ENCODE measurements at regions not wholly inside any gene's neighbourhood (a gene's known extent, or its start where the extent isn't known, plus 50 kb on each side); places are given as distances from the start of the nearest gene placed in this dataset.

- Histone ChIP-seq H3K4me1 (no peaks in the 10 kb centered on the region), H3K27ac (no peak overlapping the region), H3K36me3 (no peaks in the 10 kb centered on the region), H3K9me3 (no peaks in the 10 kb centered on the region), H3K27me3 (no peaks in the 10 kb centered on the region), H3K4me3 (no peak overlapping the region)
- TF ChIP-seq, protein P1, sequence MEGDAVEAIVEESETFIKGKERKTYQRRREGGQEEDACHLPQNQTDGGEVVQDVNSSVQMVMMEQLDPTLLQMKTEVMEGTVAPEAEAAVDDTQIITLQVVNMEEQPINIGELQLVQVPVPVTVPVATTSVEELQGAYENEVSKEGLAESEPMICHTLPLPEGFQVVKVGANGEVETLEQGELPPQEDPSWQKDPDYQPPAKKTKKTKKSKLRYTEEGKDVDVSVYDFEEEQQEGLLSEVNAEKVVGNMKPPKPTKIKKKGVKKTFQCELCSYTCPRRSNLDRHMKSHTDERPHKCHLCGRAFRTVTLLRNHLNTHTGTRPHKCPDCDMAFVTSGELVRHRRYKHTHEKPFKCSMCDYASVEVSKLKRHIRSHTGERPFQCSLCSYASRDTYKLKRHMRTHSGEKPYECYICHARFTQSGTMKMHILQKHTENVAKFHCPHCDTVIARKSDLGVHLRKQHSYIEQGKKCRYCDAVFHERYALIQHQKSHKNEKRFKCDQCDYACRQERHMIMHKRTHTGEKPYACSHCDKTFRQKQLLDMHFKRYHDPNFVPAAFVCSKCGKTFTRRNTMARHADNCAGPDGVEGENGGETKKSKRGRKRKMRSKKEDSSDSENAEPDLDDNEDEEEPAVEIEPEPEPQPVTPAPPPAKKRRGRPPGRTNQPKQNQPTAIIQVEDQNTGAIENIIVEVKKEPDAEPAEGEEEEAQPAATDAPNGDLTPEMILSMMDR (IDR thresholded peaks at IDR 0.05), result no peak
- intact Hi-C loops (cut with DNase I), result no loop called here
- no peak for DNase-seq (ENCODE audit: low spot score in 2 of 2)
Observed at GRCh38 chr9:61674882-61675281, 485.0 kb downstream of the SPATA31A7 start.

All from ascending aorta (tissue), 2 donors.